H1 (cell line): ENCODE measurements at regions not wholly inside any gene's neighbourhood (a gene's known extent, or its start where the extent isn't known, plus 50 kb on each side); places are given as distances from the start of the nearest gene placed in this dataset.

Experiments
- CTCF ChIA-PET: fragments of 300-600 bp; sonication (Branson Sonifier 250); formaldehyde crosslinking; loops from one replicate; lab custom pipeline; 2021; ENCODE audit not compliant: partially characterized antibody; lab: Charles Lee
- POLR2A ChIA-PET: fragments of 300-600 bp; sonication (Branson Sonifier 250); formaldehyde crosslinking; loops from one replicate; lab custom pipeline; 2021; ENCODE audit warnings: inconsistent platforms; ENCODE audit not compliant: partially characterized antibody; lab: Charles Lee
- DNase-seq, 2 experiments: peaks; one replicate each; pipeline versions ENCODE4 v3.0.0 to v3.0.0-alpha.2; 2010 to 2022; ENCODE audit warnings: low spot score in 2 of 2, low read depth in 1 of 2, mixed read lengths in 1 of 2
- FAIRE-seq: peaks from 2 replicates; lab custom pipeline; 2011; peaks lifted over from hg19 to GRCh38; lab: Jason Lieb, UNC
- H2AFZ ChIP-seq: 2 replicates; pipeline ENCODE4 v1.8.1; 2012; ENCODE audit warnings: low read length, inconsistent platforms
- H2AK5ac ChIP-seq: 2 replicates; pipeline ENCODE4 v1.6.1; 2013; ENCODE audit warnings: low read depth, low read length
- H2BK120ac ChIP-seq: replicated peaks from 2 replicates; pipeline ENCODE3; 2013; ENCODE audit warnings: low read depth, low read length, inconsistent platforms
- H2BK12ac ChIP-seq: 2 replicates; pipeline ENCODE4 v1.6.1; 2013; ENCODE audit warnings: low read depth, low read length
- H2BK15ac ChIP-seq: 2 replicates; pipeline ENCODE4 v1.6.1; 2013; ENCODE audit warnings: low read length
- H2BK20ac ChIP-seq: 2 replicates; pipeline ENCODE4 v1.6.1; 2013; ENCODE audit warnings: low read length
- H2BK5ac ChIP-seq: 2 replicates; pipeline ENCODE4 v1.6.1; 2013; ENCODE audit warnings: low read depth, low read length
- H3K14ac ChIP-seq: 2 replicates; pipeline ENCODE4 v1.6.1; 2013; ENCODE audit warnings: inconsistent platforms; ENCODE audit not compliant: insufficient read length
- H3K18ac ChIP-seq: 2 replicates; pipeline ENCODE4 v1.6.1; 2013; ENCODE audit warnings: low read length; ENCODE audit errors: extremely low read depth
- H3K23ac ChIP-seq: 2 replicates; pipeline ENCODE4 v1.6.1; 2013; ENCODE audit warnings: inconsistent platforms; ENCODE audit not compliant: insufficient read length
- H3K23me2 ChIP-seq: 2 replicates; pipeline ENCODE4 v1.6.1; 2013; ENCODE audit warnings: low read depth, low read length
- H3K27ac ChIP-seq: 2 replicates; pipeline ENCODE4 v1.6.1; 2011; ENCODE audit warnings: low read depth, low read length, inconsistent platforms
- H3K27me3 ChIP-seq, 4 experiments: replicated peaks in 1 of 4; 1 replicate in 1 of 4; 2 replicates in 3 of 4; pipeline versions ENCODE4 v1.6.1 to v1.8.1; 2011 to 2013; ENCODE audit warnings: low read length in 3 of 4, mild to moderate bottlenecking in 3 of 4, inconsistent platforms in 2 of 4, mixed read lengths in 2 of 4, moderate library complexity in 1 of 4; ENCODE audit not compliant: control insufficient read depth in 3 of 4, insufficient read depth in 3 of 4; ENCODE audit errors: extremely low read depth in 1 of 4
- H3K36me3 ChIP-seq, 4 experiments: 2 replicates each; pipeline versions ENCODE4 v1.6.1 to v1.8.1; 2011 to 2013; ENCODE audit warnings: mild to moderate bottlenecking in 4 of 4, low read length in 3 of 4, moderate library complexity in 2 of 4, control low read depth in 1 of 4, inconsistent platforms in 1 of 4; ENCODE audit not compliant: insufficient read depth in 4 of 4, control insufficient read depth in 2 of 4
- H3K4ac ChIP-seq: replicated peaks from 2 replicates; pipeline ENCODE3; 2013; ENCODE audit warnings: low read length, low read depth, mixed read lengths, inconsistent platforms; ENCODE audit not compliant: insufficient read length
- H3K4me1 ChIP-seq, 4 experiments: replicated peaks in 1 of 4; 1 replicate in 1 of 4; 2 replicates in 3 of 4; pipeline versions ENCODE4 v1.6.1 to v1.8.1; 2011 to 2013; ENCODE audit warnings: low read length in 3 of 4, inconsistent platforms in 2 of 4, mixed read lengths in 1 of 4; ENCODE audit not compliant: insufficient read depth in 4 of 4, control insufficient read depth in 3 of 4
- H3K4me2 ChIP-seq, 2 experiments: 2 replicates each; pipeline versions ENCODE4 v1.6.1 to v1.8.1; 2011 to 2013; ENCODE audit warnings: low read depth in 2 of 2, low read length in 2 of 2, control low read depth in 1 of 2, inconsistent platforms in 1 of 2, mild to moderate bottlenecking in 1 of 2; ENCODE audit not compliant: insufficient read depth in 1 of 2
- H3K4me3 ChIP-seq, 4 experiments: fragments of 200-600, 300-600 bp in 1 of 4; sonication (generic), shearing (Covaris generic), sonication (Bioruptor Twin) in 1 of 4; 2 replicates each; pipeline versions ENCODE4 v1.5.1 to v1.8.1; 2011 to 2016; ENCODE audit warnings: low read length in 4 of 4, low read depth in 3 of 4, control low read depth in 2 of 4, inconsistent platforms in 2 of 4, mild to moderate bottlenecking in 2 of 4, mixed read lengths in 1 of 4, moderate library complexity in 1 of 4; ENCODE audit not compliant: insufficient read depth in 2 of 4; ENCODE audit errors: extremely low read depth in 1 of 4
- H3K56ac ChIP-seq: replicated peaks from 2 replicates; pipeline ENCODE3; 2013; ENCODE audit warnings: low read depth, mild to moderate bottlenecking, mixed read lengths, low read length, inconsistent platforms; ENCODE audit not compliant: insufficient read length
- H3K79me1 ChIP-seq: 2 replicates; pipeline ENCODE4 v1.6.1; 2013; ENCODE audit warnings: low read depth, low read length, control low read depth
- H3K79me2 ChIP-seq, 2 experiments: 2 replicates each; pipeline versions ENCODE4 v1.6.1 to v1.8.1; 2012 to 2013; ENCODE audit warnings: low read length in 2 of 2, mild to moderate bottlenecking in 2 of 2, inconsistent platforms in 1 of 2; ENCODE audit not compliant: insufficient read depth in 2 of 2, control insufficient read depth in 1 of 2
- H3K9ac ChIP-seq, 4 experiments: replicated peaks in 1 of 4; 1 replicate in 1 of 4; 2 replicates in 3 of 4; pipeline versions ENCODE4 v1.6.1 to v1.8.1; 2011 to 2013; ENCODE audit warnings: low read depth in 3 of 4, low read length in 3 of 4, control low read depth in 2 of 4, mild to moderate bottlenecking in 2 of 4, moderate library complexity in 2 of 4, inconsistent platforms in 1 of 4; ENCODE audit errors: extremely low read depth in 1 of 4
- H3K9me3 ChIP-seq, 2 experiments: 2 replicates each; pipeline versions ENCODE4 v1.6.1 to v1.8.1; 2012 to 2013; ENCODE audit warnings: mild to moderate bottlenecking in 2 of 2, moderate library complexity in 2 of 2, control low read depth in 1 of 2, inconsistent platforms in 1 of 2, low read depth in 1 of 2, low read length in 1 of 2, mixed read lengths in 1 of 2; ENCODE audit not compliant: insufficient read depth in 2 of 2
- H4K20me1 ChIP-seq, 2 experiments: replicated peaks in 1 of 2; 2 replicates each; pipeline versions ENCODE3 to v1.8.1; 2011 to 2013; ENCODE audit warnings: inconsistent platforms in 2 of 2, low read length in 2 of 2, mild to moderate bottlenecking in 1 of 2; ENCODE audit not compliant: insufficient read depth in 2 of 2, control insufficient read depth in 1 of 2
- H4K5ac ChIP-seq: 2 replicates; pipeline ENCODE4 v1.6.1; 2013; ENCODE audit warnings: low read length, low read depth, mixed read lengths, inconsistent platforms; ENCODE audit not compliant: insufficient read length
- H4K8ac ChIP-seq: 2 replicates; pipeline ENCODE4 v1.8.0; 2013; ENCODE audit warnings: mild to moderate bottlenecking, moderate library complexity, low read length, inconsistent platforms; ENCODE audit not compliant: insufficient read depth; ENCODE audit errors: extremely low read depth
- H4K91ac ChIP-seq: replicated peaks from 2 replicates; pipeline ENCODE3; 2013; ENCODE audit warnings: low read length, mixed read lengths, inconsistent platforms; ENCODE audit not compliant: insufficient read length
- FOSL1 ChIP-seq: IDR thresholded peaks from 2 replicates; pipeline ENCODE4 v1.6.1; 2011; ENCODE audit warnings: mild to moderate bottlenecking, low read depth, low read length, moderate library complexity; ENCODE audit not compliant: insufficient read depth
- RAD21 ChIP-seq, 2 experiments: IDR thresholded peaks in 1 of 2; conservative IDR thresholded peaks in 1 of 2; 2 replicates each; pipeline ENCODE4 v1.6.1; 2011; ENCODE audit warnings: low read depth in 2 of 2, low read length in 2 of 2, improper control_type of control experiment in 1 of 2, inconsistent platforms in 1 of 2, mild to moderate bottlenecking in 1 of 2, moderate library complexity in 1 of 2
- WGBS, 2 experiments: shearing (Covaris generic) in 1 of 2; methylation state at CpG; one replicate each; pipeline versions ENCODE4 v1.1.6 to v1.1.7; 2013 to 2015; ENCODE audit warnings: low lambda C conversion rate in 2 of 2, mixed read lengths in 2 of 2, inconsistent platforms in 1 of 2, low coverage in 1 of 2, missing lambda C conversion rate in 1 of 2; ENCODE audit not compliant: insufficient replicate concordance in 2 of 2, insufficient coverage in 1 of 2, insufficient read length in 1 of 2; ENCODE audit errors: extremely low coverage in 1 of 2, missing lambda C conversion rate in 1 of 2; 5-methylcytosine and 5-hydroxymethylcytosine counted together

- H3K79me2 ChIP-seq = no peaks in the 10 kb centered on the region
- no peak overlapping the region for H3K9ac ChIP-seq
- H4K20me1 ChIP-seq = no peaks in the 10 kb centered on the region
- DNase-seq (no peak), FAIRE-seq (no peak)
- H3K56ac ChIP-seq = no peak overlapping the region
- POLR2A ChIA-PET = no interaction called here
- H3K9me3 ChIP-seq = no peaks in the 10 kb centered on the region
- H3K23me2 ChIP-seq = no peaks in the 10 kb centered on the region
- no peak overlapping the region for H2BK5ac ChIP-seq
- H4K91ac ChIP-seq = no peak overlapping the region
- H2BK20ac ChIP-seq = no peak overlapping the region
- H3K14ac ChIP-seq = no peak overlapping the region
- TF ChIP-seq RAD21 (IDR thresholded peaks at IDR 0.05 in 1 of 2, conservative IDR thresholded peaks at IDR 0.05 in 1 of 2; ENCODE audit: low read depth in 2 of 2, low read length in 2 of 2) (peak in 1 of 2 experiments; percentile 21; a peak in 2 of 4 replicates), FOSL1 (no peak)
- H4K5ac ChIP-seq = no peak overlapping the region
- no peak overlapping the region for H2BK12ac ChIP-seq
- H3K27me3 ChIP-seq = no peaks in the 10 kb centered on the region
- no peak overlapping the region; a peak in 1 of 8 replicates for H3K4me3 ChIP-seq
- H3K18ac ChIP-seq = no peak overlapping the region
- H3K23ac ChIP-seq = no peak overlapping the region
- no peak overlapping the region for H3K4ac ChIP-seq
- WGBS, 2 experiments = 80% methylated on average over 2 of the region's 2 CpGs; no CpG with 5 or more reads in 1 of the 2 experiments
- no peaks in the 10 kb centered on the region for H3K79me1 ChIP-seq
- CTCF ChIA-PET = interaction anchor here (0.5 kb wide), 1 partner anchor 109 kb away, joined by 4 read pairs; no protein-coding TSS in a partner anchor
- no peak overlapping the region for H2BK15ac ChIP-seq
- H2AK5ac ChIP-seq = no peak overlapping the region
- no peak overlapping the region for H2BK120ac ChIP-seq
- H3K27ac ChIP-seq = no peak overlapping the region
- no peak overlapping the region for H2AFZ ChIP-seq
- H3K4me2 ChIP-seq = no peak overlapping the region
- H3K4me1 ChIP-seq = peaks cover 0 to 6% (median 2%) of the 10 kb centered on the region in 4 experiments; a peak in 4 of 7 replicates
- H4K8ac ChIP-seq = no peak overlapping the region
- no peaks in the 10 kb centered on the region for H3K36me3 ChIP-seq
Measured at GRCh38 chr6:94272327-94272726, 853.0 kb upstream of the EPHA7 start.
